ENCODE measurements at regions not wholly inside any gene's neighbourhood (a gene's known extent, or its start where the extent isn't known, plus 50 kb on each side); places are given as distances from the start of the nearest gene placed in this dataset.

GRCh38 chr1:68551459-68551858 lies 54.6 kb upstream of the DEPDC1 start:
- H3K27ac ChIP-seq: no peak overlapping the region
- H3K79me2 ChIP-seq (ENCODE audit: insufficient read depth): no peaks in the 10 kb centered on the region
- H4K20me1 ChIP-seq (ENCODE audit: insufficient read depth): no peaks in the 10 kb centered on the region
- H2AFZ ChIP-seq: no peak overlapping the region
- no peak for DNase-seq
- no peak overlapping the region for H3K4me2 ChIP-seq (ENCODE audit: unreplicated experiment)
- H3F3A ChIP-seq (ENCODE audit: insufficient read depth): no peaks in the 10 kb centered on the region
- no peaks in the 10 kb centered on the region for H3K36me3 ChIP-seq (ENCODE audit: low read depth)
- no peaks in the 10 kb centered on the region for H3K27me3 ChIP-seq (replicated peaks; ENCODE audit: insufficient read depth)
- in situ Hi-C loops (cut with MboI): no loop called here
- no peak overlapping the region for H3K4me3 ChIP-seq
- H3K9me3 ChIP-seq (ENCODE audit: low read depth): no peaks in the 10 kb centered on the region
- TF ChIP-seq EZH2phosphoT487 (IDR thresholded peaks at IDR 0.05; ENCODE audit: insufficient read depth, low read depth) (no peak), EZH2 (IDR thresholded peaks at IDR 0.05; ENCODE audit: insufficient read depth, poor library complexity, severe bottlenecking) (no peak)
- no peak overlapping the region for H3K9ac ChIP-seq
- no peaks in the 10 kb centered on the region for H3K9me2 ChIP-seq (ENCODE audit: insufficient read depth)
- no peaks in the 10 kb centered on the region for H3K4me1 ChIP-seq (ENCODE audit: insufficient read depth)

DNA sequence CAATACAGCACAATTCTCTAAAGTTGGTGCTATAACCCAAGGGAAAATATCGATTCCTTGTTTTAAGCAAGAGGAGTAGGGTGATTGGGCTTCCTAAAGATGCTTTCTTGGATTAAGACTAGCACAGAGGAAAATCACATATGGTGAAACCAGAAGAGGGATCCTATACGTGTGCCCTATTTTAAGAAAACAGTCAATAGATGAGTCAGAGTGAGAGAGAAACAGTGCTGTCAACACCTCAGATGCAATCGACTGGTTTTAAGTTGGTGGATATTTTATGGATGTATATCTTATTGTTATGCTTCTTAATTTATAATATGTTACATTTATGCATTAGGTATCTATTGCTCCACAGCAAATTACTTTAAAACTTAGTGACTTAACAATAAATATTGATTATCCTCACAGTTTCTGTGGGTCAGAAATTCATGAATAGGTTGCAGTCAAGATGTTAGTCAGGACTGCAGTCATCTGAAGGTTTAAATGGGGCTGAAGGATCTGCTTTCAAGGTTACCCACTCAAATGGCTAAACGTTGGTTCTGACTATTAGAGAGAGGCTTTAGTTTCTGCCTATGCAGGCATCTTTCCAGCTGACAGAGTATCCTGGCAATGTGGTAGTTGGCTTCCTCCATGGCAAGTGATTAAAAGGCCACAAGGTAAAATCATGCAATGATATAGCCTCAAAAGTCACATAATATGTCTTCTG lies 61.6 kb upstream of the DEPDC1 start:
- Histone ChIP-seq H3K27ac (no peak overlapping the region), H4K20me1 (ENCODE audit: insufficient read depth) (no peaks in the 10 kb centered on the region), H3K4me3 (no peak overlapping the region), H2AFZ (no peak overlapping the region), H3K9me3 (ENCODE audit: low read depth) (no peaks in the 10 kb centered on the region), H3K4me1 (ENCODE audit: insufficient read depth) (no peaks in the 10 kb centered on the region), H3F3A (ENCODE audit: insufficient read depth) (no peaks in the 10 kb centered on the region), H3K36me3 (ENCODE audit: low read depth) (no peaks in the 10 kb centered on the region), H3K79me2 (ENCODE audit: insufficient read depth) (no peaks in the 10 kb centered on the region), H3K4me2 (ENCODE audit: unreplicated experiment) (no peak overlapping the region), H3K27me3 (replicated peaks; ENCODE audit: insufficient read depth) (no peaks in the 10 kb centered on the region), H3K9me2 (ENCODE audit: insufficient read depth) (no peaks in the 10 kb centered on the region), H3K9ac (no peak overlapping the region)
- in situ Hi-C loops (cut with MboI): no loop called here
- 20 to 25% methylated on average over 4 of the region's 4 CpGs for WGBS, 2 experiments (ENCODE audit: low coverage in 1 of 2, low lambda C conversion rate in 2 of 2, missing lambda C conversion rate in 2 of 2)
- no peak for DNase-seq
- no peak for TF ChIP-seq EZH2phosphoT487 (IDR thresholded peaks at IDR 0.05; ENCODE audit: insufficient read depth, low read depth)
- TF ChIP-seq EZH2 (IDR thresholded peaks at IDR 0.05; ENCODE audit: insufficient read depth, poor library complexity, severe bottlenecking): no peak

DNA sequence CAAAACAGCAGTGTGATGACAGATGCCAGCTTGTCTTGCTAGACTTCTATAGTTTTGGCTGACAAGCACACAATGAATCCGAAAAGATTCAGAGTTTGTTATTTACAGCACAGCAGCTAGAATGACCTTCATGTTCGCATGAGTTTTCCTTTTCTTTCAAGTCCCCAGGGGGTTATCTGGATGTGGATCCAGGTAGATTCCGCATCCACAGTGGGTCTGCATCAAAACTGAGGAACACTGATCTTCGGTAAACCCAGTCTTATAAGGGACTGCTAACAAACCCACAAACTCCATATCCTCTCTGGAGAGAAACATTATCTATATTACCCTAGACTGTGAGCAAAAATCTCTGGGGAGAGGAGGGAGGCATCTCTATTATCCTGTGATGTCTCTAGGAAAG lies 69.0 kb upstream of the DEPDC1 start:
- in situ Hi-C loops (cut with MboI): no loop called here
- Histone ChIP-seq H3K36me3 (ENCODE audit: low read depth) (no peaks in the 10 kb centered on the region), H3K4me1 (ENCODE audit: insufficient read depth) (no peaks in the 10 kb centered on the region), H3K4me2 (ENCODE audit: unreplicated experiment) (no peak overlapping the region), H3K9me2 (ENCODE audit: insufficient read depth) (no peaks in the 10 kb centered on the region), H3F3A (ENCODE audit: insufficient read depth) (no peaks in the 10 kb centered on the region), H3K4me3 (no peak overlapping the region), H3K79me2 (ENCODE audit: insufficient read depth) (no peaks in the 10 kb centered on the region), H4K20me1 (ENCODE audit: insufficient read depth) (no peaks in the 10 kb centered on the region), H3K9ac (no peak overlapping the region), H3K27ac (no peak overlapping the region), H3K9me3 (ENCODE audit: low read depth) (no peaks in the 10 kb centered on the region), H2AFZ (no peak overlapping the region), H3K27me3 (replicated peaks; ENCODE audit: insufficient read depth) (no peaks in the 10 kb centered on the region)
- DNase-seq: no peak
- TF ChIP-seq EZH2 (IDR thresholded peaks at IDR 0.05; ENCODE audit: insufficient read depth, poor library complexity, severe bottlenecking) (no peak), EZH2phosphoT487 (IDR thresholded peaks at IDR 0.05; ENCODE audit: insufficient read depth, low read depth) (no peak)
- WGBS, 2 experiments (ENCODE audit: low coverage in 1 of 2, low lambda C conversion rate in 2 of 2, missing lambda C conversion rate in 2 of 2): 51 to 59% methylated on average over 4 of the region's 4 CpGs

GRCh38 chr1:68570871-68571270 lies 74.0 kb upstream of the DEPDC1 start:
- no peak overlapping the region for H3K4me3 ChIP-seq
- H3K79me2 ChIP-seq (ENCODE audit: insufficient read depth): no peaks in the 10 kb centered on the region
- no peaks in the 10 kb centered on the region for H3K4me1 ChIP-seq (ENCODE audit: insufficient read depth)
- no peaks in the 10 kb centered on the region for H4K20me1 ChIP-seq (ENCODE audit: insufficient read depth)
- no peak overlapping the region for H2AFZ ChIP-seq
- TF ChIP-seq EZH2 (IDR thresholded peaks at IDR 0.05; ENCODE audit: insufficient read depth, poor library complexity, severe bottlenecking) (no peak), EZH2phosphoT487 (IDR thresholded peaks at IDR 0.05; ENCODE audit: insufficient read depth, low read depth) (no peak)
- no peak overlapping the region for H3K27ac ChIP-seq
- no peaks in the 10 kb centered on the region for H3K9me2 ChIP-seq (ENCODE audit: insufficient read depth)
- DNase-seq: peak; percentile 15
- 3% methylated on average over 3 of the region's 3 CpGs for WGBS, 2 experiments (ENCODE audit: low coverage in 1 of 2, low lambda C conversion rate in 2 of 2, missing lambda C conversion rate in 2 of 2)
- in situ Hi-C loops (cut with MboI): no loop called here
- H3K36me3 ChIP-seq (ENCODE audit: low read depth): no peaks in the 10 kb centered on the region
- H3F3A ChIP-seq (ENCODE audit: insufficient read depth): no peaks in the 10 kb centered on the region
- no peaks in the 10 kb centered on the region for H3K27me3 ChIP-seq (replicated peaks; ENCODE audit: insufficient read depth)
- no peaks in the 10 kb centered on the region for H3K9me3 ChIP-seq (ENCODE audit: low read depth)
- no peak overlapping the region for H3K4me2 ChIP-seq (ENCODE audit: unreplicated experiment)
- H3K9ac ChIP-seq: no peak overlapping the region

Data from GM23248 (cell line).